HCT116 (cell line): ENCODE measurements at regions not wholly inside any gene's neighbourhood (a gene's known extent, or its start where the extent isn't known, plus 50 kb on each side); places are given as distances from the start of the nearest gene placed in this dataset.

ENCODE experiments used
- CTCF ChIP-seq, 3 experiments: fragments of 200-600 bp in 1 of 3; sonication (generic) in 1 of 3; IDR thresholded peaks in 2 of 3; conservative IDR thresholded peaks in 1 of 3; 2 replicates each; pipeline ENCODE4 v1.5.1; 2012 to 2017; ENCODE audit warnings: low read depth in 2 of 3, low read length in 2 of 3, antibody characterized with exemption in 1 of 3, borderline replicate concordance in 1 of 3, control low read depth in 1 of 3, mild to moderate bottlenecking in 1 of 3, mixed read lengths in 1 of 3, mixed run types in 1 of 3, moderate library complexity in 1 of 3; ENCODE audit not compliant: insufficient read depth in 1 of 3
- EZH2 ChIP-seq: fragments of 200-600 bp; sonication (generic); IDR thresholded peaks from 2 replicates; pipeline ENCODE4 v1.6.1; 2017; ENCODE audit warnings: antibody characterized with exemption, mixed run types
- MAX ChIP-seq: IDR thresholded peaks from 2 replicates; pipeline ENCODE4 v1.6.1; 2012
- POLR2A ChIP-seq: IDR thresholded peaks from 2 replicates; pipeline ENCODE4 v1.7.0; 2011; ENCODE audit warnings: borderline replicate concordance; ENCODE audit not compliant: insufficient read depth, insufficient read length; ENCODE audit errors: extremely low read depth
- REST ChIP-seq: IDR thresholded peaks from 2 replicates; pipeline ENCODE4 v1.6.1; 2012; ENCODE audit warnings: low read depth
- YY1 ChIP-seq: IDR thresholded peaks from 2 replicates; pipeline ENCODE4 v1.6.1; 2011; ENCODE audit warnings: low read length, low read depth, moderate library complexity, mild to moderate bottlenecking; ENCODE audit not compliant: insufficient replicate concordance; ENCODE audit errors: extremely low read depth

DNA sequence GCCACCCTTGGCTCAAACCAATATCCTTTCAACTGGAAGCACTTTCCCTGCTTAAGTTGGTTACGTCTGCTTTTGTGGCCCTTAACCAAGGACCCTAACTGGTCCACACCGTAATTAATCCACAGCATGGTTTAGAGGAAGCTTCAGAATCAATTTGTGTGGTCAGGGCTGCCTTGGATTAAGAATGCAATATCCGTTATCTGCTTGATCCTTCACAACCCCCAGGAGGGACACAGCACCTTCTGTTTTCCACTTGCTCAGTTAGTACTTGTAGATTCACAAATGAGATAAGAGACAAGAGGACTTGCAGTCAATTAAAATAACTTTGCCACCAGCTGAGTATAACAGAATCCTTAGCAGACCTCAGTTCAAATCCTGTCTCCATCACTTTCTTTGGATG lies 56.9 kb upstream of the LRP8 start:
- TF ChIP-seq REST (no peak), EZH2 (no peak), POLR2A (no peak), CTCF (IDR thresholded peaks at IDR 0.05 in 2 of 3, conservative IDR thresholded peaks at IDR 0.05 in 1 of 3; ENCODE audit: borderline replicate concordance in 1 of 3, insufficient read depth in 1 of 3, low read depth in 2 of 3, low read length in 2 of 3) (no peak), MAX (no peak), YY1 (no peak)
